MM.1S (cell line): ENCODE measurements at regions not wholly inside any gene's neighbourhood (a gene's known extent, or its start where the extent isn't known, plus 50 kb on each side); places are given as distances from the start of the nearest gene placed in this dataset.

Experiments used
- CTCF ChIP-seq: fragments of 300-600 bp; sonication (generic); IDR thresholded peaks from 2 replicates; pipeline ENCODE4 v1.5.1; 2016; ENCODE audit warnings: antibody characterized with exemption, low read length, mixed read lengths
- EZH2 ChIP-seq: fragments of 300-600 bp; sonication (generic); optimal IDR thresholded peaks from 2 replicates; pipeline ENCODE3; 2017; ENCODE audit warnings: low read depth, mild to moderate bottlenecking, antibody characterized with exemption, low read length, mixed read lengths

GRCh38 chr1:30262158-30262557 is 461.2 kb downstream of the MATN1 start:
- no peak for TF ChIP-seq CTCF
- no peak for TF ChIP-seq EZH2
